HG03045 (cell line): ENCODE measurements at regions not wholly inside any gene's neighbourhood (a gene's known extent, or its start where the extent isn't known, plus 50 kb on each side); places are given as distances from the start of the nearest gene placed in this dataset.

Experiments used
- ATAC-seq: cut with Tn5 transposase; IDR thresholded peaks from one replicate; pipeline ENCODE4 v1.9.1; 2021; ENCODE audit warnings: mild to moderate bottlenecking, moderate library complexity; ENCODE audit not compliant: unreplicated experiment

- no peak for ATAC-seq
Observed at GRCh38 chrX:149992918-149993317, 54.6 kb upstream of the EOLA2 start.

- no peak for ATAC-seq
Observed at GRCh38 chrX:149993989-149994388, 55.7 kb upstream of the EOLA2 start.

GRCh38 chrX:149996515-149996914, 58.2 kb upstream of the EOLA2 start:
- no peak for ATAC-seq

GRCh38 chrX:150005027-150005426, 66.7 kb upstream of the EOLA2 start:
- no peak for ATAC-seq

GRCh38 chrX:150007356-150007755, 69.1 kb upstream of the EOLA2 start:
- no peak for ATAC-seq

GRCh38 chrX:150012647-150013381, 74.5 kb upstream of the EOLA2 start:
- ATAC-seq: no peak

- ATAC-seq: no peak
Observed at GRCh38 chrX:150014525-150014924, 76.2 kb upstream of the EOLA2 start.

GRCh38 chrX:150017868-150018267, 79.6 kb upstream of the EOLA2 start:
- no peak for ATAC-seq

GRCh38 chrX:150018931-150019361, 80.7 kb upstream of the EOLA2 start:
- no peak for ATAC-seq

GRCh38 chrX:150028692-150029091, 90.4 kb upstream of the EOLA2 start:
- no peak for ATAC-seq

GRCh38 chrX:150032742-150033141, 94.5 kb upstream of the EOLA2 start:
- ATAC-seq: no peak

- ATAC-seq: no peak
Observed at GRCh38 chrX:150034788-150035187, 96.5 kb upstream of the EOLA2 start.

GRCh38 chrX:150035531-150035930, 97.2 kb upstream of the EOLA2 start:
- ATAC-seq: no peak

- no peak for ATAC-seq
Observed at GRCh38 chrX:150036181-150036580, 97.9 kb upstream of the EOLA2 start.

GRCh38 chrX:150036641-150037040, 98.3 kb upstream of the EOLA2 start:
- ATAC-seq: no peak

GRCh38 chrX:150037041-150037440, 98.8 kb upstream of the EOLA2 start:
- no peak for ATAC-seq

GRCh38 chrX:150038315-150038714, 100.0 kb upstream of the EOLA2 start:
- no peak for ATAC-seq

- ATAC-seq: no peak
Observed at GRCh38 chrX:150038986-150039599, 100.8 kb upstream of the EOLA2 start.

GRCh38 chrX:150041208-150041607, 102.9 kb upstream of the EOLA2 start:
- ATAC-seq: no peak

GRCh38 chrX:150044556-150044955, 106.3 kb upstream of the EOLA2 start:
- no peak for ATAC-seq

GRCh38 chrX:150047818-150048217, 109.5 kb upstream of the EOLA2 start:
- ATAC-seq: no peak

- no peak for ATAC-seq
Observed at GRCh38 chrX:150049647-150050046, 111.4 kb upstream of the EOLA2 start.

GRCh38 chrX:150050387-150050786, 112.1 kb upstream of the EOLA2 start:
- ATAC-seq: no peak
